HG03095 (cell line): ENCODE measurements at regions not wholly inside any gene's neighbourhood (a gene's known extent, or its start where the extent isn't known, plus 50 kb on each side); places are given as distances from the start of the nearest gene placed in this dataset.
"Not testable (repeated sequence)": the region's sequence is repeated elsewhere in the genome, so short reads cannot be mapped to it uniquely, and the experiment has no call there.

ENCODE experiments used
- ATAC-seq: cut with Tn5 transposase; IDR thresholded peaks from one replicate; pipeline ENCODE4 v1.9.1; 2021; ENCODE audit warnings: moderate library complexity; ENCODE audit not compliant: unreplicated experiment

DNA sequence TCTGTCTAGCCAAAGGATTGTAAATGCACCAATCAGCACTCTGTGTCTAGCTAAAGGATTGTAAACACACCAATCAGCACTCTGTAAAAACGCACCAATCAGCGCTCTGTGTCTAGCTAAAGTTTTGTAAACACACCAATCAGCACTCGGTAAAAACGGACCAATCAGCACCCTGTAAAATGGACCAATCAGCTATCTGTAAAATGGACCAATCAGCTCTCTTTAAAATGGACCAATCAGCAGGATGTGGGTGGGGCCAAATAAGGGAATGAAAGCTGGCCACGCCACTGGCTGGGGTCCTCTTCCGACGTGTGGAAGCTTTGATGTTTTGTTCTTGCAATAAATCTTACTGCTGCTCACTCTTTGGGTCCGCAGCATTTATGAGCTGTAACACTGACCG is 151.1 kb upstream of the SPTLC3 start:
- not testable (repeated sequence) for ATAC-seq

- no peak for ATAC-seq
These were observed 148.0 kb upstream of the SPTLC3 start for GRCh38 chr20:12860619-12861247.

DNA sequence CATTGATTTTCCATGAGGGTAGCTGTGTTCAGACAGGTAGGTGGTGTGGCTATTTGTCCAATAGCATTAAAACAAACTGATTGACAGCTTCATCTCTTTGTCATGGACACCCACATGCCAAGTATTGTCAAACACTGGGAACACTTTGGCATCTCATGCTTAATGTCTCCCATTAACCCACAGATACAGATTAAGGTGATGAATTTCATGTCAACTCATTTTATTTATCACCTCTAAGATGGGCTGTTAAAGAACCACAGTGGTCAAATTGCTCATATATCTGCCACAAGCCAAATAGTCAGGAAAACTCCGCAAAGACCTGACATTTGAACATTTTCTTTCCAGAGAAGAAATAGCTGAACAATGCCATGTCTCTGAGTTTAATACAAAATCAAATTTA is 139.1 kb upstream of the SPTLC3 start:
- no peak for ATAC-seq

GRCh38 chr20:12870588-12870987 is 138.2 kb upstream of the SPTLC3 start:
- no peak for ATAC-seq

- no peak for ATAC-seq
These were observed 133.8 kb upstream of the SPTLC3 start for GRCh38 chr20:12874933-12875332.

DNA sequence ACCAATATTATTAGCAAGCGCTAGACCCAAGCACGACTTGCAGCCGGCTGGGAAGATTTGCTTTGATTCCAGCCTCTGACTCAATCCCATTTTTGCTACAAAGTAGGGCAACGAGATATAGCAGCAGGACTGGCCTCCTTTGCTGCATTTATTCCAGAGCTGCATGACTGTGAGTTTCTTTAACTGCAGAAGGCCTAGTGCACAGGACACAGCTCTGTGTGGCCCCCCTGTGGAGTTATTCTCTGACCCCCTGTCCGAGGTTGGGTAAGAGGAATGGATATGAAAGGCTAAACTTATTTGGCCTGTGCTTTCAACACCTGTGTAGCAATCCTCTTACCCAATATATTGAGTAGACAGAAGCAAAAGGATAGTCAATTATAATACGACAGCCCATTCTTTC is 133.3 kb upstream of the SPTLC3 start:
- ATAC-seq, result no peak

DNA sequence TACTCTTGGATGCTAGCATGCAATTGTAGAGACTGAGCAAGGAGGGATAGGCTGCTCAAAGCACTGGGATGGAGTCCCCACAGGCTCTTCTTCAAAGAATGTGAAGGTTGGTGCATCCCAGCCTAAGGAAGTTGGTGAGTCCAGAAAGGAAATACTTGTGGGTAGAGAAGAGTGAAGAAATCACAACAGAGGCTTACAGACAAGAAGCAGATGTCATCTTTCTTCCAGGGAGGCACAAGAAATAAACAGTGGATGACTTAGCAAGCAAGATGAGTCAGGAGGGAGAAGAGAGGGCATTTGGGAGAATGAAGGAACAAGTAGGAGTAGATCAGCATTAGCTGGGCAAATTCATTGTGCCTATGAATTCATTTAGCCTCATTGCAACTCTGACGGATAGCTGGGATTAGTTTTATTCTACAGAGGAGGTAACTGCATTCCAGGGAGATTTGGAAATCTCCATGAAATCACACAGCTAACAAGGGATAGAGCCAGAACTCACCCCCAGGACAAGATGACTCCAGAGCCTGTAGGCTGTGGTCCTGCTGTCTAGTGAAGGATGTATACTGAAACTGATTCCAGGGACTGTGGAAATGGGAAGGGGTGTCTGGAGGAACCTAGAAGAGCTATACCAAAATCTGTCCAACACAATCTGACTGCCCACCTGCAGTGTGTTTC is 125.8 kb upstream of the SPTLC3 start:
- ATAC-seq, result no peak

GRCh38 chr20:12883507-12883885 is 125.3 kb upstream of the SPTLC3 start:
- no peak for ATAC-seq

DNA sequence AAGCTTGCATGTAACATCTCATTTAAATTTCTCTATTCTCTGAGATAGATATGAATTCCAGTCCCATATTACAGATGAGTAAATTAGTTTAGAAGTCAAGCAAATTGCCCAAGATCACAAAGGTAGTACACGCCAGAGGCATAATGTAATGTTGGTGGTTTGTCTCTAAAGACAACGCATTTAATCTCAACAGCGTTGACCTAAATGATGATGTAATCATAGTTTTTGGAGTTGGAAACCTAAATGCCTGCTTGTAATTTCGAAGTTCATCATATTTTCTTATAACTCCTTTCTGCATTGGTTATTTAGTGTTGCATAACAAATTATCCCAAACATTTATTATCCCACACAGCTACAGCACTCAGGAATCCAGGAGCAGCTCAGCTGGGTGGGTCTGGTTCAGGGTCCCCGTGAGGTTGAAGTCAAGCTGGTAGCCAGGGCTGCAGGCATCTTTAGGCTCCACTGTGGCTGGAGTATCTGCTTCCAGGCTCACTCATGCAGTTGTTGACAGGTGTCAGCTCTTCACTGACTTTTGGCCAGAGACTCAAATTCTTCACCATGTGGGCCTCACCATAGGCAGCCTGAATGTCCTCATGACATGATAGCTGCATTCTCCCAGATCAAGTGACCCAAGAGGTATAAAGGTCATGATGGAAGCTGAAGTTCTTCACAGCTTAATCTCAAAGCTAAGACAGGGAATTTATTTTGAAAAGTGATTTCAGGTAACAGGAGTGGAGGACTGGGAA is 122.0 kb upstream of the SPTLC3 start:
- ATAC-seq, result no peak

- no peak for ATAC-seq
These were observed 117.1 kb upstream of the SPTLC3 start for GRCh38 chr20:12891643-12892042.

DNA sequence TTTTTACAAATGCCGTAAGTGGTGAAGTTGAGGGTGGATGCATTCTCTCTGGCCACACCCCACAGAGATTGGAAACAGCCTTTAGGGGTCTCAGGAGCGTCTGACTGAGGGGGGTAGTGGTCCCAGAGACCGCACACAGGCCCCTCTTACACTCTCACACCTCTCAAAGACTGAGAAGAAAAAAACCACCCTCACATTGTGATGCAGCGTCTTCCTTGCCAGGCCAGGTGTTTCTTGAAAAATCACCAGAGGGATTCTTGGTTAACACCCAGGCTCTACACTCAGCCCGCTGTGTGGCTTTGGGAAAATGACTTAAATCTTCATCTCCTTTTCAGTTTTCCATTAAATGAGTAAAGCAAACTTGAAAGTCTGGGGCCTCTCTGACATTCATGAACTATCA is 115.8 kb upstream of the SPTLC3 start:
- no peak for ATAC-seq

DNA sequence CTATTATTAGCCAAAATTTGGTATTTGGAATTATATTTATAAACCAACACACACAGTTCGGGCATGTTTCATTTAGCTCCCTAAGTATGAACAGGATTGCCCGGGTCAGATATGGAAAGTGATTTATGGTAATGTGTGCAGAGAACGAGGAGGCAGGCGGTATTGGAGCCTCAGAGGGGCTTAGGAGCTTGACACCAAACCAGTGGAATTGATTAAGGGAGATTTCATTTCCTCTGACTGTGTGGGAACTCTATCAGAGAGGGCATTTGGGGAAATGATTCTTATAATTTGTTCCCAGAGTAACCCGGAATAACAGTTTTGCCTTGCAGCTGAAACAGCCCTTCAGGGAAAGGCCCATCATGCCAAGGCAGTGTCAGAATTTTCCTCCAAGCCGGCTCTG is 115.1 kb upstream of the SPTLC3 start:
- no peak for ATAC-seq

- no peak for ATAC-seq
These were observed 114.7 kb upstream of the SPTLC3 start for GRCh38 chr20:12894089-12894488.

DNA sequence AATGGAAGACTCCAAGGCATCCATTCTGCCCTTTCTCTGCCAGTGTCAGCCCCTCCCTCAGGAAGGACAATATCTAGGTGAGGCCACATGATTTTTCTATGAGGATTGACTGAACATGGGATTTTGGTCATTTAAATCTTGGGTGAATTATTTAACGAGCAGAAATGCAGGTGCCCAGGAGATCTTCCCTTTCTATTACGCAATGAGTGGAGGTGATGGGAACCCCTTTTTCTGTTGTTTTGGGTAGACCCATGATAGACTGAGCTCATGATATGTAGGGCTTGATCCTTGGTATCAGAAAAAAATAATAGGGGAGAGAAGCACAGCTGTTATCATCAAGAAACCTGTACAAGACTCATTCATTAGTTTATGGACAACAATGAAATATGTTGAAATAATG is 112.6 kb upstream of the SPTLC3 start:
- no peak for ATAC-seq

DNA sequence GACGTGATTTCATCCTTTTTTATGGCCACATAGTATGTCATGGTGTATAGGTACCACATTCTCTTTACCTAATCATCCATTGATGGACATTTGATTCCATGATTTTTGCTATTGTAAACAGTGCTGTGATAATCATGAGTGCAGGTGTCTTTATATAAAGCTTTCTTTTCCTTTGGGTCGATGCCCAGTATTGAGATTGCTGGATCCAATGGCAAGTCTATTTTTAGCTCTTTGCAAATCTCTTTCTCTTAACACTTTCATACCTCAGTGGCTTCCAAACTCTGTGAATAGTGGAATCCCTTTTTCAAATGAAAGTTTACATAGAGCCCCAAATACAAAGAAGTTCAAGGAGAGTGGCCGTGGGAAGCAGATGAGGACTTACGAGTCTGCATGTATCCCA is 105.8 kb upstream of the SPTLC3 start:
- ATAC-seq, result no peak

GRCh38 chr20:12906361-12906760 is 102.4 kb upstream of the SPTLC3 start:
- ATAC-seq, result no peak

GRCh38 chr20:12911372-12911771 is 97.4 kb upstream of the SPTLC3 start:
- ATAC-seq, result no peak

GRCh38 chr20:12913781-12914443 is 94.9 kb upstream of the SPTLC3 start:
- no peak for ATAC-seq

DNA sequence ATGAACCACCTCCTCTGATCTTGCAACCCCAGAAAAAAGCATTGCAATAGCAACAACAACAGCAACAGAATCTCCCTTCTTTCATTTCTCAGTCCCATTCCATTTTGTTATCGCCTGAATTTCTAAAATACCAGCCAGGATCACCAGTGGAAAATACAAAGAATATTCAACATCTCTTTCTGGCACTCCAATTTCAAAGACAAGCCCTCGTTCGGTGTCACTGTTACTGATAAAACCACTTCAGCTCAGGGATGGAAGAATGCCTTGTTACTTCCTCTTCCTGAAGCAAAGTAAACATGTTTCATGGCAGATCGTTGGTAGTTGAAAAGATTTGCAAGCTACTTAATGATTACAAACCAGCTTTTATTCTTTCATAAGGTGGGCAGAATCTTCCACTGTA is 94.0 kb upstream of the SPTLC3 start:
- ATAC-seq, result no peak

DNA sequence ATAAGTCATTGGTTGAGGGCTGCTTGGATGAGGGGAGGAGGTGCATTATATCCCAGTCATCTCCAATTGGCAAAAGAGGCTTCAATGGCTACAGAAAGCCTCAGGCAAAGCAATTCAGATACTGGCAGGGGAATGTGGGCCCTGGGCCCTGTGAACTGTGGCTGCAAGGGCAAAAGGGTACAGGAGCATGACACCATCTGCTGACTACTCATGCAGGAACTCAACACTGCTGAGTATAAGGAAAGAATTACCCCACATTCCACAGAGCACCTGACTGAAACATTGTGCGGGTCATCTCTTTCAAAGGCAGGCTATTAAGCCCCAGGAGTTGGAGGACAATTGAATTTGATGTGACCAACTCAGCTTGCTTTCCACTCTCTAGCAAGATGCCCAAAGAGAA is 92.1 kb upstream of the SPTLC3 start:
- no peak for ATAC-seq

DNA sequence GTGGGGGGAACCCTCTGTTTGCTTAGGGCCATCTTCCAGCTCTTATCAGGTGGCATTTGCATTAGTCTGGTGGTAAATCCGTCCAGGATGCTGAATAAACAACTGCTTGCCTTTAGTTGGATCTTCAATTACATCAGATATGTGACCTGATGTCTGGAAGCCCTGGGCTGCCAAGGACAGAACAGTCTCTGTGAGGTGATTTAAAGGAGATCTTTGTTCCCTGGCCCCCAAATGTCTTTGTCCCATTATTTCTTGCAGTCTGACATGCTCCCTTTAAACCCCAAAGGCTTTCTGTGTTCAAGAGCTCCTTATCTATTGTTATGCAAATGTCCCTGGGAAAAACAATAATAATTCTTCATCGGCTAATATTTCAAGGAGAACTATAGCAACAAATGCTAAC is 84.6 kb upstream of the SPTLC3 start:
- ATAC-seq, result no peak
